ENCODE measurements at regions not wholly inside any gene's neighbourhood (a gene's known extent, or its start where the extent isn't known, plus 50 kb on each side); places are given as distances from the start of the nearest gene placed in this dataset.

- Histone ChIP-seq H3K4me1 (ENCODE audit: insufficient read depth) (no peaks in the 10 kb centered on the region), H3K36me3 (no peaks in the 10 kb centered on the region), H3K9me3 (no peaks in the 10 kb centered on the region), H3K27ac (no peak overlapping the region), H3K27me3 (no peaks in the 10 kb centered on the region), H3K4me3 (no peak overlapping the region)
- TF ChIP-seq CTCF (IDR thresholded peaks at IDR 0.05) (no peak), POLR2A (IDR thresholded peaks at IDR 0.05) (no peak), EP300 (IDR thresholded peaks at IDR 0.05) (no peak)
- no peak for DNase-seq
- WGBS, 3 donors, result 93 to 95% (median 94%) methylated on average over 2 of the region's 2 CpGs
- intact Hi-C loops (cut with DNase I), result no loop called here
These were observed 289.0 kb downstream of the LRFN2 start for GRCh38 chr6:40298207-40298606.

- DNase-seq, result no peak
- no peaks in the 10 kb centered on the region for H3K27me3 ChIP-seq
- TF ChIP-seq CTCF (IDR thresholded peaks at IDR 0.05) (no peak), POLR2A (IDR thresholded peaks at IDR 0.05) (no peak), EP300 (IDR thresholded peaks at IDR 0.05) (no peak)
- H3K4me3 ChIP-seq, result no peak overlapping the region
- no peaks in the 10 kb centered on the region for H3K9me3 ChIP-seq
- WGBS, 3 donors, result 81 to 92% (median 83%) methylated on average over 2 of the region's 2 CpGs
- H3K36me3 ChIP-seq, result no peaks in the 10 kb centered on the region
- no peaks in the 10 kb centered on the region for H3K4me1 ChIP-seq (ENCODE audit: insufficient read depth)
- intact Hi-C loops (cut with DNase I), result no loop called here
- H3K27ac ChIP-seq, result no peak overlapping the region
These were observed 291.8 kb downstream of the LRFN2 start for GRCh38 chr6:40295251-40295950.

- H3K27ac ChIP-seq, result no peak overlapping the region
- no peak overlapping the region for H3K4me3 ChIP-seq
- 27 to 39% (median 37%) methylated on average over 10 of the region's 10 CpGs for WGBS, 3 donors
- H3K4me1 ChIP-seq (ENCODE audit: insufficient read depth), result no peaks in the 10 kb centered on the region
- no peaks in the 10 kb centered on the region for H3K27me3 ChIP-seq
- no peaks in the 10 kb centered on the region for H3K36me3 ChIP-seq
- TF ChIP-seq CTCF (IDR thresholded peaks at IDR 0.05), result no peak
- TF ChIP-seq EP300 (IDR thresholded peaks at IDR 0.05), result no peak
- no peak for TF ChIP-seq POLR2A (IDR thresholded peaks at IDR 0.05)
- intact Hi-C loops (cut with DNase I), result no loop called here
- H3K9me3 ChIP-seq, result no peaks in the 10 kb centered on the region
- no peak for DNase-seq
These were observed 293.5 kb downstream of the LRFN2 start for GRCh38 chr6:40293460-40294185.

- H3K4me3 ChIP-seq, result no peak overlapping the region
- no peaks in the 10 kb centered on the region for H3K4me1 ChIP-seq (ENCODE audit: insufficient read depth)
- H3K9me3 ChIP-seq, result no peaks in the 10 kb centered on the region
- H3K27me3 ChIP-seq, result no peaks in the 10 kb centered on the region
- DNase-seq, result no peak
- intact Hi-C loops (cut with DNase I), result no loop called here
- no peak overlapping the region for H3K27ac ChIP-seq
- WGBS, 3 donors, result 74 to 81% (median 79%) methylated on average over 1 of the region's 1 CpG
- TF ChIP-seq CTCF (IDR thresholded peaks at IDR 0.05) (no peak), EP300 (IDR thresholded peaks at IDR 0.05) (no peak), POLR2A (IDR thresholded peaks at IDR 0.05) (no peak)
- H3K36me3 ChIP-seq, result no peaks in the 10 kb centered on the region
These were observed 294.1 kb downstream of the LRFN2 start for GRCh38 chr6:40293060-40293459.
